ENCODE measurements at regions not wholly inside any gene's neighbourhood (a gene's known extent, or its start where the extent isn't known, plus 50 kb on each side); places are given as distances from the start of the nearest gene placed in this dataset.

DNA sequence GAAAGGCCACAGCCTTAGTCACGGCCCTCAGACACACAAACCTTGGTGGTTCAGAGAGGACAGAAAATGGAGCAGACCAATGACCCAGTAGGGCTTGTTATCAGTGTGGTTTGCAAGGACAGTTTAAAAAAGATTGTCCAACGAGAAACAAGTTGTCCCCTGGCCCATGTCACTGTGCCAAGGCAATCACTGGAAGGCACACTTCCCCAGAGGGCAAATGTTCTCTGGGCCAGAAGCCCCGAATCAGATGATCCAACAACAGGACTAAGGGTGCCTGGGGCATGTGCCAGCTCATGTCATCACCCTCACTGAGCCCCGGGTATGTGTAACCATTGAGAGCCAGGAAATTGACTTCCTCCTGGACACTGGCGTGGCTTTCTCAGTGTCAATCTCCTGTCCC is 950.1 kb upstream of the CTNND2 start:
- no peak for DNase-seq

DNA sequence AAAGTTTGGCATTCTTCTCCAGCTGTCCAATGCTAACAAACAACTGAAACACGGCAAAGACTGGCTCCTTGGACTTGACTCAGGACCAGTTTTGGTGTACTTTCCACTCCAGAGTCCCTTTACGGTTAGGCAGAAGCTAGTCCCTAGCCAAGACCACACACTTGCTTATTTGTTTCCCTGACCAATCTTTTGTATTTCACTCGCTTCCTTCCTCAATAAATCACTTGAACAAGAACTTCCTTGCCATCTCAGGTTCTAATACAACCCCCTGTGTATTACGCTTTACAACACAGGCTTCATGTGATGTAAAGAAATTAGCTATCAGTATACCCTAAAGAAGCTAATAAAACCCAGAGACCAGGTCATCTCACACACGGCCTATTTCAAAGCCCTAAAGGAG is 947.5 kb upstream of the CTNND2 start:
- no peak for DNase-seq

DNA sequence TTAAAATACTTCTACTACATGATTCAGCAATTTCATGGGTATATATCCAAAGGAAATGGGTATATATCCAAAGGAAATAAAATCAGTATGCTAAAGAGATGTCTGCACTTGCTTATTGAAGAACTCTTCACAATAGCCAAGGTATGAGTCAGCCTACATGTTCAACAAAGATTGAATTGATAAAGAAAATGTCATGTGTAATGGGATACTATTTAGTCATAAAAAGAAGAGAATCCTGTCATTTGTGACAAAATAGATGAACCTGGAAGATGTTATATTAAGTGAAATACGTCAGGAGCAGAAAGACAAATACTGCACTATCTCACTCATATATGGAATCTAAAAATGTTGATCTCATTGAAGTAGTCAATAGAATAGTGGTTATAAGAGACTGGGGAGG is 944.5 kb upstream of the CTNND2 start:
- no peak for DNase-seq

DNA sequence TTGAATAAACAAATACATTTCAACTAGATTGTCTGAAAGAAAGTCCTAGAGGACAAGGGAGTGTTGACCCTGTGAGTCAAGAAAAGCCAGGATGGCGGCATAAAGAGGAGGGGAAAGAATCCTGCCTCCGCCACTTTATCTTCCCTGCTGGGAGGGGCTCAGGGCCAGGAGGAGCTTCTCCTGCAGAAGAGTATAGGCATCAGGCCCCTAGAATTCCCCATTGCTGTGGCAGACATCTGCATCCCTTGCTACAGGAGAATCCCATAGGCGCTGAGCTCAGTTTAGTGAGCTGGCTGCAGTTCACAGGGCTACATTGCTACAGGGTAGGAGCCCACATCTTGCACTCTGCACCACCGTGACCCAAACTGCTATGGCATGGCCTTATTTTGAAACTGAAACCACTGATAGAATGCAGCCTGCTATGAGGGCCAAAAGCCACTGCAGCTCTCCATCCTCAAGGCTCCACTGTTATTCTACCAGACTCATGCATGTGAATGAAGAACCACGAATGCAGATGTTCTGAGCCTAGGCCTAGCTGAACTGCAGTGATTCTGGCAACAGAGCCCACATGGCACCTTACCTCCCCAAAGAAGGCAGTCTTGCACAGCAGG is 941.4 kb upstream of the CTNND2 start:
- no peak for DNase-seq

DNA sequence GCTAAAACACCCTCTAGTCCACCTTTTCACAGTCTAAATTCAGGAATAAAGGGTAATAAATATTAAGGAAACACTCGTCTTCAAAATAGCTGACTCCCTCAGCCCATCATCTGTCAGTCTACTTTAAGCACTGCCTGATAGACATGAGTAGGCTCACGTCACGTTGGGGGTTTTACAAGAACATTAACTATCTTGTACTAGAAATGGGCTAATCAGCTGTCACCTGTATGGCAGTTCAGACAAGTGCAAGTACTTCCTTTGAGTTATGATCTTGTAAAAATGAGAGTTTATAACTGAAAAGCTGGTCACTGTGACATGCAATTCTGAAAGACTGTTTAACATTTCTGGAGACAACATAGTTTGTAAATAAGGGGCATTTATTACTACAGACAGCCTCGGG is 936.7 kb upstream of the CTNND2 start:
- no peak for DNase-seq

DNA sequence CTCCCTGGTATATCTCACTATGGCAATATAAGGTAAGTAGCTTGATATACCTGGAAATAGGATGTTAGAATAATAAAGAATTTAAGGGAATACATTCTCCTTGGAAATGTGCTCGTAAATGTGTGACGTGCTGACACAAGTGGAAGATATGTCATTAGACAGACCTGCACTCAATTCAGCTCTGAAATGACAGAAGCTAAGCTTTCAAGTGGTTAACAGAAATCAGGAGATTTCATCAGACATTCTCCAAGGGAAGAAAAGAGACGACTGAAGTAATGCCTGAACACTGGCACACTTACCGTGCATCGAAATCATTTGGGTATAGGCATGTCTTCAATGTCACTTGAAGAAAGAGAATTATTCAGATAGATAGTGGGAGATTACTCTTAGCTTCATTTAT is 933.3 kb upstream of the CTNND2 start:
- no peak for DNase-seq

DNA sequence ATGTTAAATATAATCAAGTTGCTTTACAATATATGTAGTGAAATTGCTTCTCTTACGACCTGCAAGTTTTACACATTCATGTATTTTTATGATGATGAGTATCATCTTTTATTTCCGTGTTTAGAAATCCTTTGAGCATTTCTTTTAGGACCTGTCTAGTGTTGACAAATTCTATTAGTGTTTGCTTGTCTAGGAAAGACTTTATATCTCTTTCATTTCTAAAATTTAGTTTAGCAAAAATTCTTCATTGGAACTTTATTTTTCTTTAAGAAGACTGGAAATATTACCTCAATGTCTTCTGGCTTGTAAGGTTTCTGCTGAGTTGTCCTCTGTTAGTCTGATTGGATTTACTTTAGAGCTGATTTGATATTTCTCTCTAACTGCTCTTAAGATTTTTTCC is 920.9 kb upstream of the CTNND2 start:
- no peak for DNase-seq

DNA sequence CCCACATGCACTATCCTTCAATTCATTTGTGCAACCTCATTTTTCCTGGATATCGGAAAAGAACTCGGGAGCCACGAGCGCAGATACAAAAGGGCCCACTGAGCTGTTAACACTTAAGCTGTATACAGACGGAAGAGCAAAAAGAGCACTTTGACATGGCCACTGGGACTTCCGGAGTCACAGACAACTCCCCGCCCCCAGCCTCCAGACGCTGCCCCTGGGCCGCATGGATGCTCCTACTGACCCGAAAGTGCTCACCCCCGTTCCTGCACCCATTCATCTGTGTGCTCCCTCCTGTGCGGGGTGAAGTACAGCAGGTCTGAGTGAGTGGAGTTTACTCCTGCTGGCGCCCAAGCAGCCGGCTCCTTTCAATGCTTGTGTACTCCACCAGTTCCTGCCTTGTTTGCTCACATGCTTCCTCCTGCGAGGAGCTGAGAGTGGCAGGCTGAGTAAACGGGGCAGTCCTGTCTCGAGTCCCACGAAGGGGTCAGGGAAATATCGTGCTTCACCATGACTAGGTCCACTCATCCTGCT is 901.0 kb upstream of the CTNND2 start:
- DNase-seq: no peak

DNA sequence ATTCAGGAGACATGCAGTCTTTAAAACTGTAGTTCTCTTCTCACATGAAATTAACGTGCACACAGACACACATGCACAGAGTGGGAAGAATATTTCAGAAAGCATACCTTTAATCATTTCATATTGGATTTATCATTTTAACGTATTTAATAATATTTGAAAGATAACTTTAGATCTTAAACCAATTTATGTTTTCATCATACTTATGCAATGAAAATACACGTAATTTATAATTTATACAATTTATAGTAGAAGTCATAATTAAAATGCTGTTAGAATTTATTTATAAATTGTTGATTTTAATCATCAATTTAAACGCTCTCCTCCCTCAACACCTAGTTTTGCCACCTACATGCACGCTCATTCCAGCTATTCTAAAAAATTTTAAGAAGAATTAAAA is 894.9 kb upstream of the CTNND2 start:
- no peak for DNase-seq

DNA sequence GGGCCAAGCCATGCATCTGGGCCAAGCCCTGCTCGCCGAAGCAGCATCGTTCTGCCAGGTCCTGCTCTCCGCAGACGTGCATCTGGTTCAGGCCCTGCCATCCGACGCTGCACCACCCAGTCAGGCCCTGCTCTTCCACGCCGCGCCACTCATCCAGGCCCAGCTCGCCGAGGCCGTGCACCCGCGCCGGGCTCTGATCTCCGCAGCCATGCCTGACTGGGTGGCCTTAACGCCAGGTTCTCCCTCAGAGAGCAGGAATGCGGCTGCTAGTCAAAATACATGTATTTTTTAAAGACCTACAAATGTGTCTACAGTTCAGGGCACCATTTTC is 891.1 kb upstream of the CTNND2 start:
- DNase-seq: no peak

DNA sequence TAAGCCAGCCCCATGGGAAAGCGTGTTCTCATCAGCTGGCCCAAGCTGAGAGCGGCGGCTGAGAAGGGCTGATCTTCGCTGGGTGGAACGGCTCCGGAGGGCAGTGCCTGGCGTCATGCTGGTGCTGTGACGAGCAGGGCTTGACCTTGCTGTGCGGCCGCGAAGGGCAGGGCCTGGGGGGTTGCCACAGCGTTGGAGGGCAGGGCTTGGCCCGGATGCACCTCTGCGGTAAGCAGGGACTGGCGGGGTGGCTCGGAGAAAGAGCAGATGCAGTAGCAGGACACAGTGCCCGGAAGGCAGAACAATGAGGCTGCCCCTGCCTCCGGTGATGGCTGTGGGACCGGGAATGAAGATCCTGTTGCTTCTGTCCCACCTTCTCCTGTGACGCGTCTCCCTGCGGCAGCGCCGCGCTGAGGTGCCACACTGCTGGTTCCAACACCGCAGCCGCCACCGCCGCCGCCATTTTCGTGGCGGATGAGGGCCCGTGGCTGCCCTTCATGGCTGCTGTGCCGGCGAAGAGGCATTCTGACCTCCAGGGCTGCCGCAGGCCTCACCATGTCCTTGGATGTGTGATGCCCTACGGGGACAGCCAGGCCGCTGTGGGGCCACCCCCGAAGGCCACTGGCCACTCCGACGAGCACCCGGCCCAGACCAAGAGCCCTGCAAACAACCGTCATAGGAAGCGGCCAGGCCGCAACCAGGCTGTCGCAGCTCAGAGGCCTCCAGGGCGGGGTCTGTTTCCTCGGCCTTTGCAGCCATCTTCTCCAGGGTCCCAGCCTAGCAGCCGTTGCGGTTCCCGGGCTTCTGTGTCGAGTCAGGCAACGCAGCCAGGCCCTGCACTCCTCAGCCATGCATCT is 890.5 kb upstream of the CTNND2 start:
- peak; percentile 19 for DNase-seq

DNA sequence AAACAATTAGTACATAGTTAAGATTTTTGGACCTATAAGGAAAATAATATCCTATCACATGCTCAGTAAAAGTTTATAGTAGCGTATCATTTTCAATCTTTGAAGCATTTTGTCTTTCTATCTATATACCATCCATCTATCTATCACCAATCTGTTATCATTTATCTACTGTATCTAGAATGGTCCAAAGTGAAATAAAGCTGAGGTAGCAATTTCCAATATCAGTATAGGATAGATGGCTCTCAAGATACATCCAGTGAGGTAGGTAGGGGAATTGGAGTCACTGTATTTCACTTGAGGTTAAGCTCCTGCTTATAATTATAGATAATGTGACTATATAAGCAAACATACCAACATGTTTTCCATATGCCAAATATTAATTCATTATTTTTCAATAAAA is 889.1 kb upstream of the CTNND2 start:
- no peak for DNase-seq

DNA sequence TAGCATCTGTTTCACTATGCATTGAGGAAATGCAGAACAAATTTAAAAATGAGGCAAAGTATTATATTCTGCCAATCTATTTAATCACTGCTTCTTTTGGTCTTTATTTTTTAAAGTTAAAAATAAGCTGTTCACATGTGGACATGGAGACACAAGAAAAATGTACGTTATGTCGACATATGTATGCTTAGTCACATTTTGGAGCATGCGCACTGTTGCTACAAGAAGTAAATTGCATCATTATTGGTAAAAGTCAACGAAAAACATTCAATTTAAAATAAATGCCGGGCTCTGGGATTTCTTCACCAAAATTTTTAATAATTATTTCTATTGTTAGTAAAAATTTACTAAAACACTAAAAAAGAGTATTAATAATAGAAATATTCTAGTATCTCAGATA is 876.3 kb upstream of the CTNND2 start:
- DNase-seq: no peak

DNA sequence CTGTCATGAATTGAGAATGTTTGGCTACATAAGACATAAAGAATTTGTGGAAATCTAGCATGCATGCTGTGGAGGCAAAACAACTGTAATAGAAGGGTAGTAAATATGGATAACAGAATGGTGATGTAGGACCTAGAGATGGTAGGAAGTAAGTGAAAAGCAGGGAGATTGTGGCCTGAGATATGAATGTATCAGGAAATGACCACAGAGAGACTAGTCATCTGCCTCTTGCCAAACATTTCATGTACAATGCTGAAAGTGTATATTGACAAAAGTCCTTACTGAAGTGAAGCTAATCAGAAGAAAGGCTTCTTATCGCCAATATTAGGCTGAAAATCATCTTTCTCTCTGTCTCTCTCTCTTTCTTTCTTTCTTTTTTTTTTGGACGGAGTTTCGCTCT is 873.1 kb upstream of the CTNND2 start:
- DNase-seq: no peak

DNA sequence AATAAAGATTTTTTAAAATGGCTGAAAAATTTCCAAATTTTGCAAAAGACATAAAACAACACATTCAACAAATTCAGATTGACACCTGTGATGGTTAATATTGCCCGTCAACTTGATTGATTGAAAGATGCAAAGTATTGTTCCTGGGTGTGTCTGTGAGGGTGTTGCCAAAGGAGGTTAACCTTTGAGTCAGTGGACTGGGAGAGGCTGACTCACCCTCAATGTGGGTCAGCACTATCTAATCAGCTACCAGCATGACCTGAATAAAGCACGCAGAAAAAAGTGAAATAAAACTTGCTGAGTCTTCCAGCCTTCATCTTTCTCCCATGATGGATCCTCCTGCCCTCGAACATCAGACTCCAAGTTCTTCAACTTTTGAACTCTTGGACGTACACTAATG is 868.0 kb upstream of the CTNND2 start:
- DNase-seq: no peak

DNA sequence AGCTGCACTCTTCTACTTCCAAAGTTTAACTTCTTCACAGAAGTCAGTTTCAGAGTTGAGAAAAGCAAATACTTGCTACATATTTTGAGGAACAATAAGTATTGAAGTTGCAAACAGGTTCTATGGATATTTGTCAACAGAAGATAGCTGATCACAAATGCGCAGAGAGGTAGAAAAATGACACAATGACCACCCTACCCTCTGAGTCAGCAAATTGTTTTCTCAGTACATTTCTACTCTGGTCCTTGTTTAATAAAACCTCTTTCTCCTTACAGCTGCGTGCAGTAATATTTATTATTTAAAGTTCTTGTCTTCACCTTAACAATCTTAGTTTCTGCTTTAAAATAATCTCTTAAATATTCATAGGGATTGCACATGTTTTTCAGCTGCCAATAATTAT is 855.1 kb upstream of the CTNND2 start:
- no peak for DNase-seq

DNA sequence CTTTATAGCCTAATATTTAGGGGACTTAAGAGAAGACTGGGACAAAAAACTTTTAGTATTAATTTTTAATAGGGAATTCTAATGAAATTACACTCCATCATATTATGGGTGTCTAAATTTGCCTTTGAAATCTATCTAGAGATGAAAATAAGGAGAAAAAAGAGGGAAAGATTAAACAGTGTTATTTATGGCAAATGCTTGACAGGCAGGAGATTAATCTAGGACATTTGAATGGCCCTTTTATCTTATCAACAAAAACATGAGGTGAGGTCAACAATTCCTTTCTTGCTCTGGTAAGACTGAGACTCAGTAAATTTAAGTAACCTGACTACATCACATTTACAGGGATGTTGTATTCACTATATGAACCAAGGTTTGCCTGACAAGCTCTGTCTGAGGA is 852.8 kb upstream of the CTNND2 start:
- DNase-seq: no peak

DNA sequence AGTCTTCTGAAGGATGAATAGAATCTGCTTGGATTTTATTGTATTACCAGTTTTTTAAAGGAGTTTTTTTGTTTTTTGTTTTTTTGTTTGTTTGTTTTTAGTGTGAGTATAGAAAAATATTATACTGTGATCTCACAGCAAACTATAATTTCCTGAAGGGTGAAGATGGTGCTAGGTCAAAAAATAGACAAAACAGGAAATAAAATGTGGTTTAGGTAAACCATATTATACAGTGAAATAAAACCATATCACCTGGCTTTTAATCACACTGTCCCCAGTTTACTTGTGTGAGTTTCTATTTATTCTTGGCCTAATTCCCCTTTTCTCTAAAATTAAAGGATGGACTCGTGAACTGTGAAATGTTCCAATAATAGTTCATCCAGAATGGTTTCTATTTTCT is 841.3 kb upstream of the CTNND2 start:
- no peak for DNase-seq

DNA sequence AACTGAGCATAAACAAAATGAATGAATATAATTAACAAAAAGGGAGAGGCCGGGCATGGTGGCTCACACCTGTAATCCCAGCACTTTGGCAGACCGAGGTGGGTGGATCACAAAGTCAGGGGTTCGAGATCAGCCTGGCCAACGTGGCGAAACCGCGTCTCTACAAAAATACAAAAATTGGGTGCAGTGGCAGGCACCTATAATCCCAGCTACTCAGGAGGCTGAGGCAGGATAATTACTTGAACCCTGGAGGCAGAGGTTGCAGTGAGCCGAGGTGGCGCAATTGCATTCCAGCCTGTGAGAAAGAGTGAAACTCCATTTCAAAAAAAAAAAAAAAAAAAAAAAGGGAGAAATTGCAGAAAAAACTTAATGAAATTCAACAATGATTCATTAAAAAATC is 839.3 kb upstream of the CTNND2 start:
- no peak for DNase-seq

DNA sequence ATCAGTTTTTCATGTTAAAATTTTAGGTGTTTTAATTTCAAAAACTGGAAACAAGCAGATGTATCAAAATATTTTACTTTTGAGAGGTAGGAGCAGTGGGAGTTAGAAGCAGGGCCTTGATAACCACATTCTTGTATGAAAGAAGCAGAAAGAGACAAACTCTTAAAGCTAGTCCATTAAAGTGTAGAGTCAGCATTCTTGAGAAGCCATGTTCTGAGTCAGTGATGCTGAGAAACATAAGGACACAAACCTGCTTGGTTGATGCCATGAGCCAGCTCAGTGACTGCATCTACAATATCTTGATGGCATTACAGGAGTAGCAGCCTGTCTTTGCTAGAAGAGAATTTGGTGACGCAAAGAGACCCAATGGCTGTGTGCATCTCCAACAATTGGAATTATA is 826.1 kb upstream of the CTNND2 start:
- DNase-seq: no peak

DNA sequence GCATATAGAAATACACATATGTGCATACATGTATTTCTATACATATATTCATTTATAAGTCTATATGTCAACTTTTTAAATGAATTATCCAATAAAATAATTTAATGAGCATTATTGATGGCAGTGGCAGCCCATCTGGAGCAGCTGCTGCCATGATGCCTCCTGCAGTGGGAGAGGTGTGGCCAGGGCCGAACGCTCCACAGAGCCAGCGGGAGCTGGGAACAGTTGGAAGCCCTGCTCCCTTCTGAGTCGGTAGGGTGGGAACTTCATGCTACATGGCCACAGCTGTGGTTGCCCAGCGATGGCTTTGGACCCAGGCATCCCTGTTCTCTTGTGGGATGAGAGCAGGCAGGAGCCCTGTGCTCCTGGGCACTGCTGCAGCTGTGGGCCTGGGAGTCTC is 812.4 kb upstream of the CTNND2 start:
- no peak for DNase-seq

DNA sequence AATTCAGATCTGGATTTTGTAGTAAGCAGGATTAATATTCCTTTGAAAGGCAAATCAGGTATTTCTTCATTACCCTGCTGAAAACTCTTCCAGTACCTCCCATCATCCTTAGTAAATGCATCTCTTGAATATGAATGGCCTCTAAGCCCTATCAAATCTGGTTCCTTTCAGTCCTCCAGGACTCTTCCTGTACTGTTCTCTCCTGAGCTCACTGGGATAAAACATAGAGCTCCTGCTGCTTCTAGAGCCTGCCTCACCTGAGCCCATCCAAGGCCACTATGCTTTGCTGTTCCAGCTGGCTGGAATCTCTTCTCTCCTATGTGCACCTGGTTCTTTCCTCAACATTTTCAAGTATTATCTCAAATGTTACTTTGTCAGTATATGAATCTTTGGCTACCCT is 803.3 kb upstream of the CTNND2 start:
- DNase-seq: no peak

DNA sequence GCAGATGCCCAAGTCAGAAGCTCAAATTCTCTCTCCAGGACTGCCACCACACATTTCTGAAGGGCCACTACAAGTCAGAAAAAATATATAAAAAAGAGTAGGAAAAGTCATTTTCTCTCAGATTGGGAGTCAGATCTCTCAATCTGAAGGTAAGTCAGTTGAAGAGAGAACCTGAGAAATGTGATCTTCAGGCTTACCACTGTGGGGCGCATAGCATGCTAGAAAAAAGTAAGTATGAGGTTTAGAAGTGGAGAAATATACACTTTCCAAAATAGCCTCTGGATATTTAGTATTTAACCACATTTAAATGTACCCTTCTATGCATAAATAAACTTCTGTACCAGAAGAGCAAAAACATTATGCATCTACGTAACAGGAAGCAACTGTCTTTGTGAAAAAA is 800.7 kb upstream of the CTNND2 start:
- no peak for DNase-seq

DNA sequence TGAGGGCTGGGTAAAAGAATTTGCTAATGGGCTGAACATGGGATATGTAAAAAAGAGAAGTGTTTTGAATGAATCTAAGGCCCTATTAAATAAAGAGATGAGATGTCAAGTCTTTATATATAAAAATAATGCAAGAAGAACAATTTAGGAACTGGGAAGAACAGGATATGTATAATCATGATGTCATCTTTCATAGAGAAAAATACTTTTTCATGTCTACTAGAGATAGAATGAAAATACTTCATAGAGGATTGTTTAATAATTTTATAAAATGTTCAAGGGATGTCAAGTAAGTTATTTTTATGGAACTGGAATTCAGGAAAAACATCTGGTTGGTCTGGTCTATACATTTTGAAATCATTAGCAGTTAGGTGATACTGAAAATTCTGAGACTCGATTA is 799.0 kb upstream of the CTNND2 start:
- no peak for DNase-seq

DNA sequence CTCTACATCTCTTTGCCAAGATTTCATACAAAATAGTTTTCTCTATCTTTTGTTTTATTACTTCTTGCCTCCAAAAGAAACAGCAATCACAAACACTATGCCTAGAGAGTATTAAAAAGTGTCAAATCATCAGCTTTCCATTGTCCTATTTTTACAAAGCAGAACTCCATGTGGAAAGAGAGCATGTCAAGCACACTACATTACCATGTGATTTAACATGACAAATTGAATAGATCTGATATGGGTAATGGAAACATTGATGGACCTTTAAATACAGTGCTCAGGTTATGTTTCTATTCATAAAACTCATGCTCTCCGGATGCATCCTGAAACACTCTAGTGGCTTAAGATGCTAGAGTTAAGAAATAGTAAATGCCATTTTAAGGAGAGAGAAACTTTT is 791.4 kb upstream of the CTNND2 start:
- DNase-seq: no peak
